Endothelial cell of umbilical vein (primary cell): ENCODE measurements at regions not wholly inside any gene's neighbourhood (a gene's known extent, or its start where the extent isn't known, plus 50 kb on each side); places are given as distances from the start of the nearest gene placed in this dataset.

Experiments used
- BruUV-seq: library from RNA; stranded (reverse); fragments of 400-500 nt; replicated peaks from 2 replicates; lab custom pipeline; 2021; lab: Mats Ljungman, UMichigan
- CTCF ChIA-PET: fragments of 300-600, 350-600 bp; sonication (Branson Sonifier 250); formaldehyde crosslinking; loops from one replicate; lab custom pipeline; 2021; ENCODE audit warnings: antibody characterized with exemption, inconsistent platforms; lab: Charles Lee
- POLR2A ChIA-PET: fragments of 300-600, 350-600 bp; sonication (Branson Sonifier 250); formaldehyde crosslinking; loops from one replicate; lab custom pipeline; 2021; ENCODE audit warnings: antibody characterized with exemption, inconsistent platforms; lab: Charles Lee
- DNase-seq: peaks from one replicate; pipeline ENCODE4 v3.0.0-alpha.2; 2011; ENCODE audit warnings: low read depth, low spot score
- FAIRE-seq: peaks from 2 replicates; lab custom pipeline; 2011; peaks lifted over from hg19 to GRCh38; lab: Jason Lieb, UNC
- H2AFZ ChIP-seq: 2 replicates; pipeline ENCODE4 v1.6.0; 2012; ENCODE audit warnings: low read depth, low read length, control low read depth, inconsistent platforms
- H3K27ac ChIP-seq: 2 replicates; pipeline ENCODE4 v1.5.1; 2011; ENCODE audit warnings: low read depth, mild to moderate bottlenecking, control low read depth, low read length, moderate library complexity; ENCODE audit not compliant: insufficient read depth
- H3K27me3 ChIP-seq, 2 experiments: 2 replicates each; pipeline versions ENCODE4 v1.6.0 to v1.6.1; 2011; ENCODE audit warnings: low read length in 2 of 2, mixed read lengths in 1 of 2; ENCODE audit not compliant: control insufficient read depth in 2 of 2, insufficient read depth in 2 of 2
- H3K36me3 ChIP-seq, 2 experiments: 2 replicates in 1 of 2; 3 replicates in 1 of 2; pipeline ENCODE4 v1.5.1; 2011; ENCODE audit warnings: low read length in 2 of 2, mild to moderate bottlenecking in 1 of 2, moderate library complexity in 1 of 2; ENCODE audit not compliant: control insufficient read depth in 2 of 2, insufficient read depth in 2 of 2; ENCODE audit errors: extremely low read depth in 1 of 2
- H3K4me1 ChIP-seq: 3 replicates; pipeline ENCODE4 v1.5.1; 2011; ENCODE audit warnings: mild to moderate bottlenecking, low read length; ENCODE audit not compliant: control insufficient read depth, insufficient read depth; ENCODE audit errors: extremely low read depth
- H3K4me2 ChIP-seq: 2 replicates; pipeline ENCODE4 v1.6.1; 2011; ENCODE audit warnings: low read length, control low read depth, mixed read lengths; ENCODE audit not compliant: insufficient read depth
- H3K4me3 ChIP-seq, 3 experiments: fragments of 200-600 bp in 1 of 3; sonication (generic), shearing (Covaris generic) in 1 of 3; replicated peaks in 1 of 3; 2 replicates each; pipeline ENCODE4 v1.5.1; 2011 to 2016; ENCODE audit warnings: control low read depth in 3 of 3, low read length in 3 of 3, mild to moderate bottlenecking in 2 of 3, inconsistent platforms in 1 of 3, low read depth in 1 of 3, moderate library complexity in 1 of 3; ENCODE audit not compliant: insufficient read depth in 1 of 3
- H3K79me2 ChIP-seq: 2 replicates; pipeline ENCODE4 v1.6.0; 2012; ENCODE audit warnings: low read length, inconsistent platforms; ENCODE audit not compliant: control insufficient read depth, insufficient read depth
- H3K9ac ChIP-seq: replicated peaks from 2 replicates; pipeline ENCODE3; 2011; ENCODE audit warnings: low read length, control low read depth; ENCODE audit not compliant: insufficient read depth; ENCODE audit errors: extremely low read depth
- H3K9me1 ChIP-seq: replicated peaks from 3 replicates; pipeline ENCODE4 v1.6.0; 2011; ENCODE audit warnings: mild to moderate bottlenecking, low read length; ENCODE audit not compliant: control insufficient read depth, insufficient read depth; ENCODE audit errors: extremely low read depth
- H3K9me3 ChIP-seq: replicated peaks from 2 replicates; pipeline ENCODE4 v1.5.1; 2012; ENCODE audit warnings: low read length, inconsistent platforms; ENCODE audit not compliant: control insufficient read depth, insufficient read depth
- H4K20me1 ChIP-seq: replicated peaks from 2 replicates; pipeline ENCODE3; 2011; ENCODE audit warnings: mild to moderate bottlenecking, low read length; ENCODE audit not compliant: control insufficient read depth, insufficient read depth; ENCODE audit errors: extremely low read depth
- EZH2 ChIP-seq: IDR thresholded peaks from 2 replicates; pipeline ENCODE4 v1.6.1; 2012; ENCODE audit warnings: borderline replicate concordance, low read depth, mild to moderate bottlenecking, moderate library complexity, low read length, inconsistent platforms; ENCODE audit not compliant: severe bottlenecking
- FOS ChIP-seq: IDR thresholded peaks from 2 replicates; pipeline ENCODE4 v1.6.1; 2011; ENCODE audit warnings: mild to moderate bottlenecking, low read length, moderate library complexity, borderline replicate concordance; ENCODE audit not compliant: insufficient read depth
- GATA2 ChIP-seq: IDR thresholded peaks from 2 replicates; pipeline ENCODE4 v1.7.0; 2011; ENCODE audit warnings: low read depth, mild to moderate bottlenecking, moderate library complexity, mixed read lengths, low read length; ENCODE audit not compliant: insufficient read length, insufficient read depth
- JUN ChIP-seq: IDR thresholded peaks from 2 replicates; pipeline ENCODE4 v1.6.1; 2011; ENCODE audit warnings: borderline replicate concordance, low read depth; ENCODE audit not compliant: insufficient read length, insufficient read depth
- MAX ChIP-seq: IDR thresholded peaks from 2 replicates; pipeline ENCODE4 v1.6.1; 2011; ENCODE audit not compliant: insufficient read depth, insufficient read length
- MYC ChIP-seq: IDR thresholded peaks from one replicate; pipeline ENCODE4 v1.6.1; 2011; ENCODE audit warnings: mild to moderate bottlenecking, low read depth, low read length
- POLR2A ChIP-seq: IDR thresholded peaks from 2 replicates; pipeline ENCODE4 v1.6.1; 2012; ENCODE audit warnings: low read depth, mild to moderate bottlenecking, control low read depth, low read length
- POLR2AphosphoS5 ChIP-seq: IDR thresholded peaks from 2 replicates; pipeline ENCODE4 v1.6.1; 2012; ENCODE audit warnings: low read depth, mild to moderate bottlenecking, control low read depth, low read length, moderate library complexity; ENCODE audit not compliant: insufficient read depth
- dilution Hi-C: fragments of 300-500 bp; cut with MboI; formaldehyde crosslinking; loops from one replicate; pipeline ENCODE4 v1.15.0; 2019; ENCODE audit warnings: low sequenced_read_pairs; ENCODE audit not compliant: extremely low pct_ligation_motif_present
- intact Hi-C: fragments of 100-400 bp; cut with micrococcal nuclease; formaldehyde crosslinking; loops from one replicate; pipeline ENCODE4 v1.10.0; 2022
- TF ChIP-seq, protein P1 (sequence below), 2 donors: IDR thresholded peaks; 1 replicate in 1 of 2; 2 replicates in 1 of 2; pipeline ENCODE4 v1.5.1; 2011; ENCODE audit warnings: low read length in 2 of 2, mild to moderate bottlenecking in 2 of 2, moderate library complexity in 2 of 2, control low read depth in 1 of 2, inconsistent platforms in 1 of 2, low read depth in 1 of 2; ENCODE audit not compliant: insufficient read depth in 1 of 2; ENCODE audit errors: extremely low read depth in 1 of 2

- Histone ChIP-seq H2AFZ (no peak overlapping the region), H3K27ac (no peak overlapping the region), H3K9ac (no peak overlapping the region), H3K27me3 (no peaks in the 10 kb centered on the region), H3K4me2 (no peak overlapping the region), H3K4me3 (no peak overlapping the region), H3K4me1 (peaks cover 11% of the 10 kb centered on the region), H3K9me3 (no peaks in the 10 kb centered on the region), H3K36me3 (no peaks in the 10 kb centered on the region), H3K9me1 (no peaks in the 10 kb centered on the region), H4K20me1 (no peaks in the 10 kb centered on the region), H3K79me2 (no peaks in the 10 kb centered on the region)
- TF ChIP-seq JUN (no peak), POLR2AphosphoS5 (no peak), MAX (no peak), MYC (no peak), FOS (no peak), EZH2 (no peak), POLR2A (no peak), GATA2 (no peak)
- TF ChIP-seq, protein P1, sequence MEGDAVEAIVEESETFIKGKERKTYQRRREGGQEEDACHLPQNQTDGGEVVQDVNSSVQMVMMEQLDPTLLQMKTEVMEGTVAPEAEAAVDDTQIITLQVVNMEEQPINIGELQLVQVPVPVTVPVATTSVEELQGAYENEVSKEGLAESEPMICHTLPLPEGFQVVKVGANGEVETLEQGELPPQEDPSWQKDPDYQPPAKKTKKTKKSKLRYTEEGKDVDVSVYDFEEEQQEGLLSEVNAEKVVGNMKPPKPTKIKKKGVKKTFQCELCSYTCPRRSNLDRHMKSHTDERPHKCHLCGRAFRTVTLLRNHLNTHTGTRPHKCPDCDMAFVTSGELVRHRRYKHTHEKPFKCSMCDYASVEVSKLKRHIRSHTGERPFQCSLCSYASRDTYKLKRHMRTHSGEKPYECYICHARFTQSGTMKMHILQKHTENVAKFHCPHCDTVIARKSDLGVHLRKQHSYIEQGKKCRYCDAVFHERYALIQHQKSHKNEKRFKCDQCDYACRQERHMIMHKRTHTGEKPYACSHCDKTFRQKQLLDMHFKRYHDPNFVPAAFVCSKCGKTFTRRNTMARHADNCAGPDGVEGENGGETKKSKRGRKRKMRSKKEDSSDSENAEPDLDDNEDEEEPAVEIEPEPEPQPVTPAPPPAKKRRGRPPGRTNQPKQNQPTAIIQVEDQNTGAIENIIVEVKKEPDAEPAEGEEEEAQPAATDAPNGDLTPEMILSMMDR (IDR thresholded peaks at IDR 0.05; ENCODE audit: extremely low read depth in 1 of 2, insufficient read depth in 1 of 2, low read depth in 1 of 2, low read length in 2 of 2), result no peak
- dilution Hi-C loops (no loop called here), intact Hi-C loops (loop anchor here (2.0 kb wide), 1 partner anchor 87 kb away; no protein-coding TSS in a partner anchor)
- FAIRE-seq (no peak), DNase-seq (peak; percentile 9)
- no TSS peak for BruUV-seq
- ChIA-PET POLR2A (no interaction called here), CTCF (interaction anchor here (0.7 kb wide), 1 partner anchor 194 kb away, joined by 3 read pairs; no protein-coding TSS in a partner anchor)
Measured at GRCh38 chr2:36059691-36060090, 295.9 kb upstream of the CRIM1 start.
